ENCODE measurements at regions not wholly inside any gene's neighbourhood (a gene's known extent, or its start where the extent isn't known, plus 50 kb on each side); places are given as distances from the start of the nearest gene placed in this dataset.
"Not testable (repeated sequence)": the region's sequence is repeated elsewhere in the genome, so short reads cannot be mapped to it uniquely, and the experiment has no call there.

- no peak for DNase-seq (ENCODE audit: low read depth, low spot score)
Measured at GRCh38 chr16:52386694-52387093, 160.2 kb downstream of the TOX3 start.

GRCh38 chr16:52384378-52384777 lies 162.6 kb downstream of the TOX3 start:
- no peak for DNase-seq (ENCODE audit: low read depth, low spot score)

- no peak for DNase-seq (ENCODE audit: low read depth, low spot score)
Measured at GRCh38 chr16:52383640-52384292, 163.2 kb downstream of the TOX3 start.

- no peak for DNase-seq (ENCODE audit: low read depth, low spot score)
Measured at GRCh38 chr16:52383119-52383518, 163.8 kb downstream of the TOX3 start.

GRCh38 chr16:52379551-52379950 lies 167.4 kb downstream of the TOX3 start:
- DNase-seq (ENCODE audit: low read depth, low spot score): no peak

GRCh38 chr16:52376676-52377280 lies 170.2 kb downstream of the TOX3 start:
- DNase-seq (ENCODE audit: low read depth, low spot score): no peak

GRCh38 chr16:52372313-52372712 lies 174.6 kb downstream of the TOX3 start:
- no peak for DNase-seq (ENCODE audit: low read depth, low spot score)

- DNase-seq (ENCODE audit: low read depth, low spot score): no peak
Measured at GRCh38 chr16:52368859-52369258, 178.1 kb downstream of the TOX3 start.

- no peak for DNase-seq (ENCODE audit: low read depth, low spot score)
Measured at GRCh38 chr16:52367821-52368220, 179.1 kb downstream of the TOX3 start.

GRCh38 chr16:52366983-52367382 lies 180.0 kb downstream of the TOX3 start:
- no peak for DNase-seq (ENCODE audit: low read depth, low spot score)

- DNase-seq (ENCODE audit: low read depth, low spot score): no peak
Measured at GRCh38 chr16:52364500-52364899, 182.4 kb downstream of the TOX3 start.

GRCh38 chr16:52363082-52363481 lies 183.9 kb downstream of the TOX3 start:
- DNase-seq (ENCODE audit: low read depth, low spot score): no peak

GRCh38 chr16:52357711-52358110 lies 189.2 kb downstream of the TOX3 start:
- no peak for DNase-seq (ENCODE audit: low read depth, low spot score)

- DNase-seq (ENCODE audit: low read depth, low spot score): no peak
Measured at GRCh38 chr16:52353249-52353648, 193.7 kb downstream of the TOX3 start.

GRCh38 chr16:52351451-52351850 lies 195.5 kb downstream of the TOX3 start:
- DNase-seq (ENCODE audit: low read depth, low spot score): no peak

GRCh38 chr16:52350031-52350642 lies 196.8 kb downstream of the TOX3 start:
- DNase-seq (ENCODE audit: low read depth, low spot score): no peak

- no peak for DNase-seq (ENCODE audit: low read depth, low spot score)
Measured at GRCh38 chr16:52346709-52347108, 200.2 kb downstream of the TOX3 start.

GRCh38 chr16:52333673-52334072 lies 213.3 kb downstream of the TOX3 start:
- DNase-seq (ENCODE audit: low read depth, low spot score): not testable (repeated sequence)

GRCh38 chr16:52320930-52321439 lies 226.0 kb downstream of the TOX3 start:
- no peak for DNase-seq (ENCODE audit: low read depth, low spot score)

GRCh38 chr16:52318302-52319009 lies 228.5 kb downstream of the TOX3 start:
- DNase-seq (ENCODE audit: low read depth, low spot score): no peak

- no peak for DNase-seq (ENCODE audit: low read depth, low spot score)
Measured at GRCh38 chr16:52316241-52316640, 230.7 kb downstream of the TOX3 start.

GRCh38 chr16:52312716-52313115 lies 234.2 kb downstream of the TOX3 start:
- DNase-seq (ENCODE audit: low read depth, low spot score): no peak
